22Rv1 (cell line): ENCODE measurements at regions not wholly inside any gene's neighbourhood (a gene's known extent, or its start where the extent isn't known, plus 50 kb on each side); places are given as distances from the start of the nearest gene placed in this dataset.
"Not testable (repeated sequence)": the region's sequence is repeated elsewhere in the genome, so short reads cannot be mapped to it uniquely, and the experiment has no call there.

ENCODE experiments used
- H3K27ac ChIP-seq: fragments of 450-650 bp; 2 replicates; pipeline ENCODE4 v1.5.1; 2017
- CTCF ChIP-seq: fragments of 450-650 bp; IDR thresholded peaks from 2 replicates; pipeline ENCODE4 v1.5.1; 2017; ENCODE audit warnings: mild to moderate bottlenecking
- ZFX ChIP-seq: fragments of 450-650 bp; IDR thresholded peaks from 2 replicates; pipeline ENCODE4 v1.6.1; 2017; ENCODE audit warnings: antibody characterized with exemption, borderline replicate concordance

GRCh38 chr10:121369616-121370015, 228.6 kb downstream of the FGFR2 start:
- TF ChIP-seq CTCF (no peak), ZFX (no peak)
- H3K27ac ChIP-seq = no peak overlapping the region

DNA sequence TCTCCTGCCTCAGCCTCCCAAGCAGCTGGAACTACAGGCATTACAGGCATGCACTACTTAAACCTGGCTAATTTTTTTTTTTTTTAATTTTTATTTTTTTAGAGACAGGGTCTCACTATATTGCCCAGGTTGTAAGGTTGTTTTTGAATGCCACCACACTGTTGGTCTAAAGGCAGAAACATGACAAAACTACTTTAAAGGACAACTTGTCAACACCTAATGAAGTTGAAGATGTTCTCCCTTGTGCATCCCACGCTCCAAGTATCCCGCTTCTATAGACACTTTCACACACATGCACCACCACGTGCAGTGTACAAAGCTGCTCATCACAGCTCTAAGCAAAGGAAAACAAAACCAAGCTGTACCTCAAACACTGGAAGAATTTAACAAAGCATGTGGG, 226.4 kb downstream of the FGFR2 start:
- no peak for TF ChIP-seq CTCF
- TF ChIP-seq ZFX = no peak
- no peak overlapping the region for H3K27ac ChIP-seq

- no peak for TF ChIP-seq CTCF
- no peak for TF ChIP-seq ZFX
- no peak overlapping the region for H3K27ac ChIP-seq
Observed at GRCh38 chr10:121373411-121373810, 224.8 kb downstream of the FGFR2 start.

- TF ChIP-seq ZFX = no peak
- no peak overlapping the region for H3K27ac ChIP-seq
Observed at GRCh38 chr10:121374121-121374520, 224.1 kb downstream of the FGFR2 start.

DNA sequence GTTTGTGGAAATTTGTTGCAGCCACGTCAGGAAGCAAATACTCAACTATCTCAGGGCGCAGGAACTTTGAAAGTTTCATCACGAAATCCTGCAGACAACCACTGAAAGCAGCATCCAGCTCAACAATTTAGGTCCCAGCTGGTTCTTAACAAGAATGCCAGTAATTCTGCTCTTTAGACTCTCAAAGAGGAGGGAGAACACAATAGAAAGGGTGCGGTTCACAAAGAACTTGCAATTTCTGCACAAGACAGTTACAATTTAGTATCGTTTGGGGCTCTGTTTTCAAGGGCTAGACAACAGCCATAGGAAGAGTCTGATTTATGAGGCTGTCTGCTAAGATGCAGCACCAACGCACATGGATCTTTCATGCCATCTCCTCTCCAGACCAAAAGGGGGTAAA, 223.1 kb downstream of the FGFR2 start:
- H3K27ac ChIP-seq = no peak overlapping the region
- TF ChIP-seq ZFX = no peak
- TF ChIP-seq CTCF = no peak

GRCh38 chr10:121378251-121378801, 219.9 kb downstream of the FGFR2 start:
- H3K27ac ChIP-seq = no peak overlapping the region
- no peak for TF ChIP-seq ZFX
- no peak for TF ChIP-seq CTCF

- no peak overlapping the region for H3K27ac ChIP-seq
- TF ChIP-seq CTCF = no peak
Observed at GRCh38 chr10:121379013-121379412, 219.2 kb downstream of the FGFR2 start.

DNA sequence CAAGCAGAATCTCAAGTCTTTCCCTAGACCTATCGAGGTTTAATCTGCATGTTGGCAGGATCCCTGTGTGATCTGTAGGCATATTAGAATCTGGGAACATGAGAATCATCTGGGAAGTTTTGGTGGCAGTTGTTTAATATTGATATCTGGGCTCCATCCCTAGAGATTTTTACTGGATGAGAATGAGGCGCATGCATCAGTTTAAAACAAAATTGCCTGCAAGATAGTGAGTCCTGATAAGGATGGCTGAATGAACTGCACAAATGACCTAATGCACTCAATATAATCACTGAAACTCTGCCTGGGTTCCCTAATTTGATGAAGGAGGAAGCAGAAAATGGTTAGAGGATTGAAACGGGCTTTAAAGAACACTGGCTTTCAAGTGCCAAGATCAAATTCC, 218.0 kb downstream of the FGFR2 start:
- no peak for TF ChIP-seq ZFX
- no peak for TF ChIP-seq CTCF
- no peak overlapping the region for H3K27ac ChIP-seq

DNA sequence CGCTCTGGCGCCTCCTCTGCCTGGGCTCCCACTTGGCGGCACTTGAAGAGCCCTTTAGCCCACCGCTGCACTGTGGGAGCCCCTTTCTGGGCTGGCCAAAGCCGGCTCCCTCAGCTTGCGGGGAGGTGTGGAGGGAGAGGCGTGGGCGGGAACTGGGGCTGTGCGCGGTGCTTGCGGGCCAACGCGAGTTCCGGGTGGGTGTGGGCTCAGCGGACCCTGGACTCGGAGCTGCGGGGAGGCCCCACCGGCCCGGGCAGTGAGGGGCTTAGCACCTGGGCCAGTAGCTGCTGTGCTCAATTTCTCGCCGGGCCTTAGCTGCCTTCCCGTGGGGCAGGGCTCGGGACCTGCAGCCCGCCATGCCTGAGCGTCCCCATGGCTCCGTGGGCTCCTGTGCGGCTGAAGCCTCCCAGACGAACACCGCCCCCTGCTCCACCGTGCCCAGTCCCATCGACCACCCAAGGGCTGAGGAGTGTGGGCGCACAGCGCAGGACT, 216.2 kb downstream of the FGFR2 start:
- not testable (repeated sequence) for H3K27ac ChIP-seq
